Neural progenitor cell (in vitro differentiated cells): ENCODE measurements at regions not wholly inside any gene's neighbourhood (a gene's known extent, or its start where the extent isn't known, plus 50 kb on each side); places are given as distances from the start of the nearest gene placed in this dataset.

ENCODE experiments used
- DNase-seq: peaks from one replicate; pipeline ENCODE4 v3.0.0-alpha.2; 2016; ENCODE audit warnings: low spot score
- H2AFZ ChIP-seq: fragments of 200-600 bp; sonication (generic); replicated peaks from 2 replicates; pipeline ENCODE4 v1.6.1; 2016; ENCODE audit warnings: antibody characterized with exemption
- H3F3A ChIP-seq: fragments of 200-600 bp; sonication (generic); 2 replicates; pipeline ENCODE4 v1.6.1; 2016; ENCODE audit warnings: antibody characterized with exemption, low read depth
- H3K27ac ChIP-seq: fragments of 200-600 bp; sonication (generic); 2 replicates; pipeline ENCODE4 v1.5.1; 2016; ENCODE audit warnings: mild to moderate bottlenecking
- H3K27me3 ChIP-seq: fragments of 200-600 bp; sonication (generic); 2 replicates; pipeline ENCODE4 v1.6.1; 2016; ENCODE audit warnings: mild to moderate bottlenecking, moderate library complexity
- H3K36me3 ChIP-seq: fragments of 200-600 bp; sonication (generic); 2 replicates; pipeline ENCODE4 v1.5.1; 2016
- H3K4me1 ChIP-seq: fragments of 200-600 bp; sonication (generic); 2 replicates; pipeline ENCODE4 v1.6.1; 2016; ENCODE audit warnings: mixed run types
- H3K4me2 ChIP-seq: fragments of 200-600 bp; sonication (generic); 2 replicates; pipeline ENCODE4 v1.6.1; 2016
- H3K4me3 ChIP-seq: fragments of 200-600 bp; sonication (generic); 2 replicates; pipeline ENCODE4 v1.5.1; 2016
- H3K79me2 ChIP-seq: fragments of 200-600 bp; sonication (generic); 2 replicates; pipeline ENCODE4 v1.6.1; 2016; ENCODE audit warnings: low read depth
- H3K9ac ChIP-seq: fragments of 200-600 bp; sonication (generic); 2 replicates; pipeline ENCODE4 v1.6.1; 2016
- H3K9me3 ChIP-seq: fragments of 200-600 bp; sonication (generic); 2 replicates; pipeline ENCODE4 v1.5.1; 2016; ENCODE audit warnings: low read depth
- H4K20me1 ChIP-seq: fragments of 200-600 bp; sonication (generic); 2 replicates; pipeline ENCODE4 v1.6.1; 2016; ENCODE audit warnings: low read depth
- H3K27ac Mint-ChIP-seq: 3 replicates; pipeline ENCODE4 v1.8.0; 2021; ENCODE audit warnings: mixed read lengths
- H3K27me3 Mint-ChIP-seq: 2 replicates; pipeline ENCODE4 v1.8.0; 2022; ENCODE audit warnings: low read depth, mild to moderate bottlenecking, inconsistent platforms, moderate library complexity, mixed read lengths; ENCODE audit not compliant: insufficient read depth
- H3K36me3 Mint-ChIP-seq: 3 replicates; pipeline ENCODE4 v1.8.0; 2021; ENCODE audit warnings: mixed read lengths
- H3K4me1 Mint-ChIP-seq: 3 replicates; pipeline ENCODE4 v1.8.0; 2021; ENCODE audit warnings: mixed read lengths
- H3K4me3 Mint-ChIP-seq: 3 replicates; pipeline ENCODE4 v1.8.0; 2021; ENCODE audit warnings: mild to moderate bottlenecking, moderate library complexity, mixed read lengths
- H3K9me3 Mint-ChIP-seq: 3 replicates; pipeline ENCODE4 v1.8.0; 2020; ENCODE audit warnings: mixed read lengths
- EZH2 ChIP-seq: fragments of 200-600 bp; sonication (generic); IDR thresholded peaks from 2 replicates; pipeline ENCODE4 v1.6.1; 2017; ENCODE audit warnings: antibody characterized with exemption, mild to moderate bottlenecking, moderate library complexity
- EZH2phosphoT487 ChIP-seq: fragments of 200-600 bp; sonication (generic); IDR thresholded peaks from 2 replicates; pipeline ENCODE4 v1.6.1; 2017; ENCODE audit warnings: antibody characterized with exemption
- TF ChIP-seq, protein P1 (sequence below): fragments of 200-600 bp; sonication (generic); IDR thresholded peaks from 2 replicates; pipeline ENCODE4 v1.5.1; 2017; ENCODE audit warnings: antibody characterized with exemption, mild to moderate bottlenecking

DNA sequence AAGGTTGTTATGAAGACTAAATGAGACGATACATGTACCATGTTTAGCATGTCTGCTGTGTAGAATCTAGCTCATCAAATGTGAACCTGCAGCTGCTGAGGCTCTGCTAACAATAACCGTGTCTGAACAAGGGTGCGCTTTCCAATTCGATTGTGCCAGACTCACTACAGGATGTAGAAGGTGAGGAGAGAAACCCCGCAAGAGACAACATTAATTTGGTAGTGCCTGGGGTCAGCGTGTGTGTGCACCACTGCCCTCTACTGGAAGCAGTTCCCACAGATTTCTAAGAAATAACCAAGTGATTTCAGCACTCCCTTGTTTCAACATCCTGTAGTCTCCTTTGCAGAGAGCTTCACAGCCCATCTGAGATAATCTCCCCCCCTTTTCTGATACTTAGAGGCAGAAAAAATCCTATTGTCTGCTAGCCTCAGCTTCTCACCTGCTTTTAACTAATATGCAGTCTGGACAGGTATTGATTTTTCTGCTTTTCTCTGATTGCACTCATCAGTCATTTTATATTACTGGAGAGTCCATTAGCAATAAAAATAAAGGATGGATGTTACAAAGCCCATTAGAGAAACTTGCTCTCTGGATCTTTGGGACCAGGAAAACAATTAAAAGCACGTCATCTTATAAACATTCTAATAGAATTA, 96.7 kb upstream of the BACH2 start:
- no peaks in the 10 kb centered on the region for H3K79me2 ChIP-seq
- no peaks in the 10 kb centered on the region for H3K27me3 ChIP-seq
- H3K27ac ChIP-seq, result no peak overlapping the region
- Mint-ChIP-seq H3K4me1 (peaks cover 30% of the 10 kb centered on the region), H3K27ac (peak overlapping the region; percentile 69), H3K36me3 (no peaks in the 10 kb centered on the region), H3K4me3 (no peak overlapping the region), H3K9me3 (no peaks in the 10 kb centered on the region), H3K27me3 (peaks cover 8% of the 10 kb centered on the region)
- H3K9me3 ChIP-seq, result no peaks in the 10 kb centered on the region
- peak; percentile 76 for DNase-seq
- no peaks in the 10 kb centered on the region for H3K36me3 ChIP-seq
- no peak overlapping the region for H2AFZ ChIP-seq
- no peak overlapping the region for H3K4me3 ChIP-seq
- peaks cover 7% of the 10 kb centered on the region for H3F3A ChIP-seq
- TF ChIP-seq EZH2phosphoT487, result no peak
- TF ChIP-seq, protein P1, sequence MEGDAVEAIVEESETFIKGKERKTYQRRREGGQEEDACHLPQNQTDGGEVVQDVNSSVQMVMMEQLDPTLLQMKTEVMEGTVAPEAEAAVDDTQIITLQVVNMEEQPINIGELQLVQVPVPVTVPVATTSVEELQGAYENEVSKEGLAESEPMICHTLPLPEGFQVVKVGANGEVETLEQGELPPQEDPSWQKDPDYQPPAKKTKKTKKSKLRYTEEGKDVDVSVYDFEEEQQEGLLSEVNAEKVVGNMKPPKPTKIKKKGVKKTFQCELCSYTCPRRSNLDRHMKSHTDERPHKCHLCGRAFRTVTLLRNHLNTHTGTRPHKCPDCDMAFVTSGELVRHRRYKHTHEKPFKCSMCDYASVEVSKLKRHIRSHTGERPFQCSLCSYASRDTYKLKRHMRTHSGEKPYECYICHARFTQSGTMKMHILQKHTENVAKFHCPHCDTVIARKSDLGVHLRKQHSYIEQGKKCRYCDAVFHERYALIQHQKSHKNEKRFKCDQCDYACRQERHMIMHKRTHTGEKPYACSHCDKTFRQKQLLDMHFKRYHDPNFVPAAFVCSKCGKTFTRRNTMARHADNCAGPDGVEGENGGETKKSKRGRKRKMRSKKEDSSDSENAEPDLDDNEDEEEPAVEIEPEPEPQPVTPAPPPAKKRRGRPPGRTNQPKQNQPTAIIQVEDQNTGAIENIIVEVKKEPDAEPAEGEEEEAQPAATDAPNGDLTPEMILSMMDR, result peak; percentile 87
- H3K9ac ChIP-seq, result no peak overlapping the region
- H3K4me2 ChIP-seq, result no peak overlapping the region
- no peaks in the 10 kb centered on the region for H4K20me1 ChIP-seq
- peaks cover 11% of the 10 kb centered on the region for H3K4me1 ChIP-seq

DNA sequence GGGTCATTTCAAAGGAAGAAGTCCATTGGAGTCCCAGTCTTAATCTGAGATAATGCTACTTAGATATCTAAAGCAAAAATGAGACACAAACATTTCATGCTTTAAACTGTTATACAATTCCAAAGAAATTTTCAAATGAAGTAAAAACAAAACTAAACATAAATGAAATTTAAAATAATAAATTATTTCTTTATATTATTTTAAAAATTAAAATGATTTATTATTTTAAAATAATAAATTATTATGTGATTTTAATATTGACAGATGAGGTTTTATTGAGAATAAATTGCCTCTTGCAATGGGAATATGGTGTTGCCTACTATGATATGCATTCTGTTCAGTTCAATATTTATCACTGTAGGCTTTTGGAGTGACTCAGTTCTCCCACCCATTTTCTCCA, 93.7 kb upstream of the BACH2 start:
- TF ChIP-seq EZH2 (no peak), EZH2phosphoT487 (no peak)
- TF ChIP-seq, protein P1, result no peak
- Histone ChIP-seq H3F3A (peaks cover 7% of the 10 kb centered on the region), H3K4me3 (no peak overlapping the region), H3K27ac (no peak overlapping the region), H3K9ac (no peak overlapping the region), H3K9me3 (no peaks in the 10 kb centered on the region), H3K4me1 (peaks cover 23% of the 10 kb centered on the region), H3K79me2 (no peaks in the 10 kb centered on the region), H2AFZ (no peak overlapping the region), H3K4me2 (no peak overlapping the region), H3K36me3 (no peaks in the 10 kb centered on the region), H3K27me3 (no peaks in the 10 kb centered on the region), H4K20me1 (no peaks in the 10 kb centered on the region)
- Mint-ChIP-seq H3K4me1 (peaks cover 42% of the 10 kb centered on the region), H3K36me3 (no peaks in the 10 kb centered on the region), H3K4me3 (no peak overlapping the region), H3K9me3 (no peaks in the 10 kb centered on the region), H3K27ac (no peak overlapping the region), H3K27me3 (peaks cover 8% of the 10 kb centered on the region)
- no peak for DNase-seq

DNA sequence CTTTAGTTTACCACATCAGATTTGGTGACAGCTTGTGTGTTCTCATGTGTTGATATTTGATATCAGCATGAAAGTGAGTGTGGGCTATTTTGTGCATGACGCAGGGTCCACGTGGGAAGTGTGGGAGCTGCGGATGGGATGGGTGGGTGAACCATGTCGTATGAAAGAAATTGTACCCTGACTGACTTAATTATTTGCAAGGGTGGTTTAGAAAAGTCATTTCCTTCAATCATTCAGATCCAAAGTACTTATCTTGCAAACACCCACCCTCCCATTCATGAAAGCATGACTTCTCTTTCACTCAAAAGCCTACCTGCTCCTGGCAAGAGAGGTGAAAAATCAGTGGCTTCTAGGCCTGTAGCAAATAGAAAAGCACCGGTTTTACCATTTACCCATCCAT, 91.8 kb upstream of the BACH2 start:
- TF ChIP-seq, protein P1, result no peak
- TF ChIP-seq EZH2, result no peak
- TF ChIP-seq EZH2phosphoT487, result no peak
- peaks cover 36% of the 10 kb centered on the region for H3K4me1 ChIP-seq
- H3K79me2 ChIP-seq, result no peaks in the 10 kb centered on the region
- Mint-ChIP-seq H3K4me1 (peaks cover 50% of the 10 kb centered on the region), H3K27me3 (peaks cover 8% of the 10 kb centered on the region), H3K9me3 (no peaks in the 10 kb centered on the region), H3K27ac (no peak overlapping the region), H3K4me3 (no peak overlapping the region), H3K36me3 (no peaks in the 10 kb centered on the region)
- no peak overlapping the region for H3K4me2 ChIP-seq
- no peak overlapping the region for H2AFZ ChIP-seq
- H3K36me3 ChIP-seq, result no peaks in the 10 kb centered on the region
- no peak overlapping the region for H3K9ac ChIP-seq
- no peaks in the 10 kb centered on the region for H4K20me1 ChIP-seq
- H3K4me3 ChIP-seq, result no peak overlapping the region
- peaks cover 10% of the 10 kb centered on the region for H3F3A ChIP-seq
- DNase-seq, result no peak
- no peaks in the 10 kb centered on the region for H3K9me3 ChIP-seq
- no peak overlapping the region for H3K27ac ChIP-seq
- H3K27me3 ChIP-seq, result no peaks in the 10 kb centered on the region
